Natural killer cell treated with Interleukin-12 subunit alpha and Interleukin-12 subunit beta and Interleukin-15 and Interleukin-18, amount 100 ng/mL, for 72 hours (primary cell): ENCODE measurements at regions not wholly inside any gene's neighbourhood (a gene's known extent, or its start where the extent isn't known, plus 50 kb on each side); places are given as distances from the start of the nearest gene placed in this dataset.
"Not testable (repeated sequence)": the region's sequence is repeated elsewhere in the genome, so short reads cannot be mapped to it uniquely, and the experiment has no call there.

Source experiments
- ATAC-seq, 2 donors: fragments of 150-1000 bp; cut with Tn5 transposase in 1 of 2; sonication (Bioruptor Pico), chemical (Tn5 transposase) in 1 of 2; 2 replicates each; pipeline ENCODE4 v1.10.0; 2021
- DNase-seq: peaks from one replicate; pipeline ENCODE4 v3.0.0; 2022; ENCODE audit warnings: low spot score
- H3K27ac Mint-ChIP-seq, 2 donors: 1 replicate in 1 of 2; 2 replicates in 1 of 2; pipeline ENCODE4 v1.8.0; 2022; ENCODE audit warnings: mixed read lengths in 2 of 2, mild to moderate bottlenecking in 1 of 2, moderate library complexity in 1 of 2
- H3K27me3 Mint-ChIP-seq, 2 donors: 1 replicate in 1 of 2; 2 replicates in 1 of 2; pipeline ENCODE4 v1.8.0; 2022; ENCODE audit warnings: mixed read lengths in 2 of 2
- H3K36me3 Mint-ChIP-seq: one replicate; pipeline ENCODE4 v1.8.0; 2022; ENCODE audit warnings: mixed read lengths
- H3K4me1 Mint-ChIP-seq, 2 donors: 1 replicate in 1 of 2; 2 replicates in 1 of 2; pipeline ENCODE4 v1.8.0; 2022; ENCODE audit warnings: low read depth in 2 of 2, mixed read lengths in 2 of 2, mild to moderate bottlenecking in 1 of 2
- H3K4me3 Mint-ChIP-seq: one replicate; pipeline ENCODE4 v1.8.0; 2022; ENCODE audit warnings: mixed read lengths
- H3K9me3 Mint-ChIP-seq: 2 replicates; pipeline ENCODE4 v1.8.0; 2022; ENCODE audit warnings: mixed read lengths

DNA sequence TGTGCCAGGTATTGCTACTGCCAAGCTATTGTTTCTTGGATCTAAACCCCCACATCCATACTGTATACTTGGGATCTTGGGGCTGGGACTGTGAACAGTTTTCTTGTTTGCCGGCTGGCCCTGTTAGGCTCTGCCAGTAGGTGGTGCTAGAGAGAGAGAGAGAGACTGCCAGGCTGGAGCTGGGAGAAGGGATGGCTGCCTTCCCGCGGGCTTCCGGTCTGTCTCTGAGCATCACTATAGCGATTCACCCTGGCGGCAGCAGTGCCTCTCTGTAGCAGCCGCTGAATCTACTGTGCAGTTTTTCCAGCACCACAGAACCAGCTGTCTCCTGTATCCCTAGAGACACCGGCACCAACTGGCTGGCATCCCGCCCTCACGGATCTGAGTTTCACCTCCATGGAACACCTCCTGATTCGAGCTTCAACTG is 201.2 kb downstream of the UTP18 start:
- DNase-seq (no peak), ATAC-seq (peak; percentile 62 to 63)
- no peak overlapping the region for H3K27ac Mint-ChIP-seq
- peaks cover 20 to 21% of the 10 kb centered on the region in 2 donors for H3K27me3 Mint-ChIP-seq
- no peaks in the 10 kb centered on the region for H3K4me1 Mint-ChIP-seq
- no peak overlapping the region for H3K4me3 Mint-ChIP-seq
- H3K36me3 Mint-ChIP-seq, result no peaks in the 10 kb centered on the region
- no peaks in the 10 kb centered on the region for H3K9me3 Mint-ChIP-seq

DNA sequence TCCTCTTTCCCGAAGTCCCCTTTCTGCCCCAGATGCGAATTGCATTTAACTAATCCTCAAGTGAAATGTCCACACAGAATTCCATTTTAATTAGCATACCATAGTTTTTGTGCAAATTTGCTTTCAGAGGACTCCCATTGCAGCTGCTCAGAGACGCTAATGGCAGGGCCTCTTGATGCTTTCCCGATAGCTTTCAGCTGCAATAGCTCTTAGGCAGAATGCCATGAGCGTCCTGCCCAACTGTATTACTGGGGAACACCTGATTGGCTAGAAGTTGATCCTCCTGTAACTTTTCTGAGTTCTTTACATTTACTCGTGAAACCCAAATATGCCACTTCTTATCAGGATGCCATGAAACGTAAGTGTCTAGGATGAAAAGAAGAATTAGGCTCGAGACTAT is 203.0 kb downstream of the UTP18 start:
- H3K27me3 Mint-ChIP-seq, result peaks cover 17 to 29% of the 10 kb centered on the region in 2 donors
- no peaks in the 10 kb centered on the region for H3K9me3 Mint-ChIP-seq
- ATAC-seq (no peak), DNase-seq (no peak)
- no peak overlapping the region for H3K27ac Mint-ChIP-seq
- H3K36me3 Mint-ChIP-seq, result no peaks in the 10 kb centered on the region
- H3K4me3 Mint-ChIP-seq, result no peak overlapping the region
- H3K4me1 Mint-ChIP-seq, result no peaks in the 10 kb centered on the region

- Mint-ChIP-seq H3K4me3 (no peak overlapping the region), H3K4me1 (no peaks in the 10 kb centered on the region), H3K27me3 (peaks cover 5 to 21% of the 10 kb centered on the region in 2 donors), H3K27ac (no peak overlapping the region), H3K36me3 (no peaks in the 10 kb centered on the region), H3K9me3 (no peaks in the 10 kb centered on the region)
- DNase-seq (no peak), ATAC-seq (no peak)
These were observed 207.0 kb downstream of the UTP18 start for GRCh38 chr17:51467336-51467735.

DNA sequence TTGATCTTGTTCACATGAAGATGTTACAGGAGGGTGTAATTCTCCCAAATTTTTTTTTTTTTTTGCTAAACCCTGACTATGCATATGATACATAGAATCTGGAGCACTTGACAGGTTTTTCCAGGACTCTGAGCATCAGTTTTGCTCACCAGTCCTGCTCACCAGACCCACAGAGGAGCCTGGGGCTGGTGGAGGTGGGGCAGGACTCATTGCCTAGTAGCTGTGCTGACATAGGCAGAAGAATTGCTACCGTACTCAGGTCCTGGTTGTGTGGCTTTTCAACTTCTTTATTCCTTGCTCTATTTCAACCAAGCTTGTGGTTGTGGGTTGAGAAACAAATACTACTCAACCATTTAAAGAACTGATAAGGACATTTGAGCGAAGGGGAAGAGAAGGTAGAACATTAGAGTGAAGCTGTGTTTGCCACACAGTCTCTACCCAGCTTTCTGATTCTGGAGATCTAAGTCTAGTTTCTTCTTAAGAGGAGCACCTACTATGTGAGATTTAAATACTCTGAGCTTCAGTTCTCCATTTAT is 212.4 kb downstream of the UTP18 start:
- Mint-ChIP-seq H3K4me1 (no peaks in the 10 kb centered on the region), H3K4me3 (no peak overlapping the region), H3K27ac (no peak overlapping the region), H3K9me3 (no peaks in the 10 kb centered on the region), H3K36me3 (no peaks in the 10 kb centered on the region), H3K27me3 (peaks cover 4 to 27% of the 10 kb centered on the region in 2 donors)
- DNase-seq (no peak), ATAC-seq (no peak)

DNA sequence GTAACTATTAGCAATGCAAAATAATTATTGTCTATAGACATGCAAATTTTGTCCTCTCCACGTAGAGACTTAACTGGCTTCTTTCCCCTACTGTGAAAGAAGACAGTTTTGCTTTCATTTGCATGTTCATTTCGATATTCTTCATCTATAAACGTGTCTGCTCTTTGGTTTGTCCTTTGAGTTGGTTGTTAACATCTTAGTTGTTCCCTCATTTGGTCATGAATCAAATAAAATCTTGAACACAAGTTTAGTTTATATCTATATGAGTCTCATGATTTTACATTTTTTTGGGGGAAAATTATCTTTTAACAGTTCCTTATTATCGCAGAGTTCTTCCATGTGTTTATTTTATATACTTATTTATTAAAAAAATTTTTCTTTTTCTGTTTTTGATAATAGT is 214.4 kb downstream of the UTP18 start:
- Mint-ChIP-seq H3K36me3 (no peaks in the 10 kb centered on the region), H3K9me3 (no peaks in the 10 kb centered on the region), H3K27me3 (peaks cover 9 to 13% of the 10 kb centered on the region in 2 donors), H3K4me1 (no peaks in the 10 kb centered on the region), H3K4me3 (no peak overlapping the region), H3K27ac (no peak overlapping the region)
- ATAC-seq, result no peak
- DNase-seq, result no peak

GRCh38 chr17:51475730-51476129 is 215.4 kb downstream of the UTP18 start:
- peaks cover 9 to 18% of the 10 kb centered on the region in 2 donors for H3K27me3 Mint-ChIP-seq
- DNase-seq, result no peak
- H3K36me3 Mint-ChIP-seq, result peaks cover 2% of the 10 kb centered on the region
- no peaks in the 10 kb centered on the region for H3K4me1 Mint-ChIP-seq
- H3K27ac Mint-ChIP-seq, result no peak overlapping the region
- H3K4me3 Mint-ChIP-seq, result no peak overlapping the region
- H3K9me3 Mint-ChIP-seq, result no peaks in the 10 kb centered on the region
- ATAC-seq, result no peak

- no peak overlapping the region for H3K4me3 Mint-ChIP-seq
- no peak overlapping the region for H3K27ac Mint-ChIP-seq
- no peaks in the 10 kb centered on the region for H3K4me1 Mint-ChIP-seq
These were observed 219.0 kb downstream of the UTP18 start for GRCh38 chr17:51479303-51479702.

DNA sequence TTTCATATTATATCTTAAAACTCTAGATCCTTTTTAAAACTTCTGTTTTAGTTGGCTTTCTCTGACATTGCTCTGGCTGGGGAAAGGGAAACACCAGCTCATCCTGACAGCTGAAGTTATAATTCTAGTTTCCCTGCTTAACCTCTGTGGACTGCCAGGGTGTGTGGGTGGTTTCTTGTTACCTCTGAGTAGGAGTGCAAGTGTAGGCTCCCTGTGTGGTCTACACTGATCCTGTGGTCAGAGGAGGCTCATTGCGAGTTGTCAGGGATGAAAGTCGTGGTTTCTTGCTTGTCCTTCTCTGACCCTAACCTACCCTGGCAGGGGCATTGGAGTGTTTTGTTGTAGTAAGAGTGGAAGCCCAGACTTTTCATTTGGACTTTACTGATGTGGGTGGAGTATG is 221.0 kb downstream of the UTP18 start:
- peaks cover 7 to 30% of the 10 kb centered on the region in 2 donors for H3K27me3 Mint-ChIP-seq
- H3K9me3 Mint-ChIP-seq, result no peaks in the 10 kb centered on the region

More at GRCh38 chr17:51479303-51479702, 219.0 kb downstream of the UTP18 start:
- DNase-seq (no peak), ATAC-seq (no peak)
- Mint-ChIP-seq H3K9me3 (no peaks in the 10 kb centered on the region), H3K27me3 (peaks cover 9 to 20% of the 10 kb centered on the region in 2 donors), H3K36me3 (peaks cover 5% of the 10 kb centered on the region)

GRCh38 chr17:51482248-51482647 is 221.9 kb downstream of the UTP18 start:
- H3K27me3 Mint-ChIP-seq, result peaks cover 14 to 31% of the 10 kb centered on the region in 2 donors
- not testable (repeated sequence) for H3K27ac Mint-ChIP-seq, ATAC-seq, H3K36me3 Mint-ChIP-seq, H3K4me1 Mint-ChIP-seq, H3K9me3 Mint-ChIP-seq, DNase-seq, H3K4me3 Mint-ChIP-seq

More for the DNA sequence above, 221.0 kb downstream of the UTP18 start:
- DNase-seq, result no peak
- no peak overlapping the region for H3K4me3 Mint-ChIP-seq
- H3K36me3 Mint-ChIP-seq, result peaks cover 5% of the 10 kb centered on the region
- ATAC-seq, result no peak
- H3K4me1 Mint-ChIP-seq, result no peaks in the 10 kb centered on the region
- no peak overlapping the region for H3K27ac Mint-ChIP-seq

- ATAC-seq (no peak), DNase-seq (no peak)
- H3K4me3 Mint-ChIP-seq, result no peak overlapping the region
- no peaks in the 10 kb centered on the region for H3K9me3 Mint-ChIP-seq
- H3K27me3 Mint-ChIP-seq, result peaks cover 21 to 36% of the 10 kb centered on the region in 2 donors
- H3K27ac Mint-ChIP-seq, result no peak overlapping the region
- peaks cover 0 to 4% of the 10 kb centered on the region in 2 donors for H3K4me1 Mint-ChIP-seq
- no peaks in the 10 kb centered on the region for H3K36me3 Mint-ChIP-seq
These were observed 225.7 kb downstream of the UTP18 start for GRCh38 chr17:51486091-51486490.

- Mint-ChIP-seq H3K36me3 (no peaks in the 10 kb centered on the region), H3K4me1 (peaks cover 0 to 4% of the 10 kb centered on the region in 2 donors), H3K27me3 (peaks cover 19 to 38% of the 10 kb centered on the region in 2 donors), H3K9me3 (no peaks in the 10 kb centered on the region), H3K4me3 (no peak overlapping the region), H3K27ac (no peak overlapping the region)
- no peak for DNase-seq
- no peak for ATAC-seq
These were observed 226.7 kb downstream of the UTP18 start for GRCh38 chr17:51486885-51487520.

DNA sequence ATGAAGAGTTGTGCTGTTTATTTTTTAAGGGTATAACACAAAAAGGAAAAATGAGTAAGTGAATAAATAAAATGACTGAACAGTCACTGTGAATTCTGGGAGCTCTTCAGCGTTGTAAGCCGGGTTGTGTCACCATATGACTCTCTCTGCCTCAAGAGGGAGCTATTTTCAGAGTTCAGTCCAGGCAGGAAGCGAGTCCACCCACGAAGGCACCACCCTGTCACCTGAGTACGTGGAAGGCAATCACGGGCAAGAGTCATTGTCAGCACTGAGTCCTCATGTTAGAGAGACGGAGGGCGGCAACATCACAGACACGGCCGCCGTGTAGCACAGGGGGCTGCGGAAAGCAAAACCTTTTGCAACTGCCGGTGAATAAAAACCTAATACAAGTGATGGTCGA is 227.6 kb downstream of the UTP18 start:
- Mint-ChIP-seq H3K27ac (no peak overlapping the region), H3K36me3 (no peaks in the 10 kb centered on the region), H3K27me3 (peaks cover 19 to 41% of the 10 kb centered on the region in 2 donors), H3K4me1 (peaks cover 0 to 4% of the 10 kb centered on the region in 2 donors), H3K9me3 (no peaks in the 10 kb centered on the region), H3K4me3 (no peak overlapping the region)
- no peak for ATAC-seq
- DNase-seq, result no peak

DNA sequence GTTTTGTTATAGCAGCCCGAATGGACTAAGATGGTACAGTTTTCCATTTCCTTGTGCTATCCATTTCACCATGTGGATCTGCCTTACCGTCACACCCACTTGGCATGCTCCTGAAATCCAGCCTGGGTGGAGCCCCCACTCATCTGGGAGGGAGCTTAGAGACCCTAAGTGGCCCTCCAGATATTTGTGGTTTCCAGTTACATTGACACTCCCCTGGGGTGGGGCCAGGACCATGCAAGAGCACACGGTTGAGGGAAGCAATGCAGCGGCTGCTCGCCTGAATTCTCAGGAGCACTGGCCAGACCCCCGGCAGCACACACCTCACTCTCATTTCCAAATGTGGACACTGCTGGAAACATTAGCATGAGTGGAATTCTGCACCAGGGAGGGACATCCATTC is 231.1 kb downstream of the UTP18 start:
- Mint-ChIP-seq H3K36me3 (no peaks in the 10 kb centered on the region), H3K4me3 (no peak overlapping the region), H3K27me3 (peaks cover 24 to 45% of the 10 kb centered on the region in 2 donors), H3K27ac (no peak overlapping the region), H3K4me1 (peaks cover 0 to 4% of the 10 kb centered on the region in 2 donors), H3K9me3 (no peaks in the 10 kb centered on the region)
- DNase-seq (no peak), ATAC-seq (no peak)

GRCh38 chr17:51493206-51493605 is 232.9 kb downstream of the UTP18 start:
- Mint-ChIP-seq H3K27me3 (peaks cover 19 to 41% of the 10 kb centered on the region in 2 donors), H3K27ac (no peak overlapping the region), H3K4me3 (no peak overlapping the region), H3K36me3 (no peaks in the 10 kb centered on the region), H3K9me3 (no peaks in the 10 kb centered on the region), H3K4me1 (no peaks in the 10 kb centered on the region)
- ATAC-seq, result no peak
- no peak for DNase-seq
